SK-N-SH (cell line): ENCODE measurements at regions not wholly inside any gene's neighbourhood (a gene's known extent, or its start where the extent isn't known, plus 50 kb on each side); places are given as distances from the start of the nearest gene placed in this dataset.

Experiments
- CTCF ChIA-PET: fragments of 300-600, 350-600 bp; formaldehyde crosslinking; extraction: SDS; loops from one replicate; lab custom pipeline; 2021; lab: Yijun Ruan, JAX
- POLR2A ChIA-PET: fragments of 350-600 bp; sonication (Branson Sonifier 250); formaldehyde crosslinking; extraction: SDS; loops from one replicate; lab custom pipeline; 2020; ENCODE audit warnings: antibody characterized with exemption, inconsistent platforms; lab: Yijun Ruan, JAX
- DNase-seq: peaks from one replicate; pipeline ENCODE4 v3.0.0; 2012
- H2AFZ ChIP-seq: fragments of 200-600 bp; sonication (generic); 2 replicates; pipeline ENCODE4 v1.8.1; 2016; ENCODE audit warnings: antibody characterized with exemption, mild to moderate bottlenecking, low read depth
- H3F3A ChIP-seq: fragments of 200-600 bp; sonication (generic); replicated peaks from 2 replicates; pipeline ENCODE3; 2016; ENCODE audit warnings: antibody characterized with exemption, mild to moderate bottlenecking; ENCODE audit not compliant: insufficient read depth
- H3K27ac ChIP-seq, 2 experiments: fragments of 200-500 bp in 1 of 2; fragments of 200-600 bp in 1 of 2; sonication (Bioruptor generic) in 1 of 2; sonication (generic), shearing (Covaris generic) in 1 of 2; 2 replicates each; pipeline versions ENCODE4 v1.5.1 to v1.6.1; 2014 to 2016; ENCODE audit warnings: low read depth in 2 of 2, inconsistent platforms in 1 of 2, low read length in 1 of 2, mild to moderate bottlenecking in 1 of 2, mixed read lengths in 1 of 2
- H3K27me3 ChIP-seq: fragments of 200-600 bp; sonication (generic), shearing (Covaris generic); 2 replicates; pipeline ENCODE4 v1.6.1; 2016; ENCODE audit warnings: mixed run types; ENCODE audit not compliant: insufficient read depth
- H3K36me3 ChIP-seq, 2 experiments: fragments of 200-500 bp in 1 of 2; fragments of 200-600 bp in 1 of 2; sonication (Bioruptor generic) in 1 of 2; sonication (generic) in 1 of 2; replicated peaks in 1 of 2; 2 replicates each; pipeline versions ENCODE3 to v1.5.1; 2014 to 2016; ENCODE audit warnings: low read length in 1 of 2, mild to moderate bottlenecking in 1 of 2; ENCODE audit not compliant: insufficient read depth in 2 of 2, control insufficient read depth in 1 of 2
- H3K4me1 ChIP-seq, 2 experiments: fragments of 200-500 bp in 1 of 2; fragments of 200-600 bp in 1 of 2; sonication (Bioruptor generic) in 1 of 2; sonication (generic), shearing (Covaris generic) in 1 of 2; 2 replicates each; pipeline versions ENCODE4 v1.5.1 to v1.6.1; 2014 to 2016; ENCODE audit warnings: low read depth in 1 of 2, low read length in 1 of 2, mixed run types in 1 of 2; ENCODE audit not compliant: insufficient read depth in 2 of 2, control insufficient read depth in 1 of 2
- H3K4me2 ChIP-seq: fragments of 200-600 bp; sonication (generic), shearing (Covaris generic); 2 replicates; pipeline ENCODE4 v1.6.1; 2017; ENCODE audit warnings: mixed run types
- H3K4me3 ChIP-seq, 2 experiments: fragments of 200-500 bp in 1 of 2; fragments of 200-600 bp in 1 of 2; sonication (Bioruptor generic) in 1 of 2; sonication (generic), shearing (Covaris generic) in 1 of 2; 2 replicates each; pipeline versions ENCODE4 v1.5.1 to v1.8.1; 2014 to 2016; ENCODE audit warnings: low read depth in 2 of 2, inconsistent platforms in 1 of 2, low read length in 1 of 2, mild to moderate bottlenecking in 1 of 2, mixed read lengths in 1 of 2, moderate library complexity in 1 of 2
- H3K79me2 ChIP-seq: fragments of 200-600 bp; sonication (generic); 2 replicates; pipeline ENCODE4 v1.8.1; 2017; ENCODE audit warnings: mild to moderate bottlenecking; ENCODE audit not compliant: insufficient read depth
- H3K9ac ChIP-seq: fragments of 200-600 bp; sonication (generic); 2 replicates; pipeline ENCODE4 v1.6.1; 2017; ENCODE audit warnings: mixed run types
- H3K9me2 ChIP-seq: fragments of 200-600 bp; sonication (generic); 2 replicates; pipeline ENCODE4 v1.6.1; 2017; ENCODE audit warnings: mixed run types
- H3K9me3 ChIP-seq: fragments of 200-600 bp; sonication (generic); 2 replicates; pipeline ENCODE4 v1.6.1; 2017; ENCODE audit warnings: mixed run types, mild to moderate bottlenecking, moderate library complexity
- H4K20me1 ChIP-seq: fragments of 200-600 bp; sonication (generic); 2 replicates; pipeline ENCODE4 v1.6.1; 2017; ENCODE audit warnings: mild to moderate bottlenecking, mixed run types; ENCODE audit not compliant: insufficient read depth
- CHD2 ChIP-seq: fragments of 150-350 bp; IDR thresholded peaks from 2 replicates; pipeline ENCODE4 v1.6.1; 2018; ENCODE audit warnings: low read length; ENCODE audit not compliant: partially characterized antibody
- EZH2phosphoT487 ChIP-seq: fragments of 200-600 bp; sonication (generic); IDR thresholded peaks from 2 replicates; pipeline ENCODE4 v1.6.1; 2017; ENCODE audit warnings: low read depth, mixed run types, mild to moderate bottlenecking, antibody characterized with exemption, moderate library complexity, borderline replicate concordance
- FOXM1 ChIP-seq: IDR thresholded peaks from 2 replicates; pipeline ENCODE4 v1.4.0; 2012; ENCODE audit warnings: low read depth, mild to moderate bottlenecking
- GABPA ChIP-seq: IDR thresholded peaks from 2 replicates; pipeline ENCODE4 v1.4.0; 2012; ENCODE audit warnings: low read depth, mild to moderate bottlenecking
- JUND ChIP-seq: IDR thresholded peaks from 2 replicates; pipeline ENCODE4 v1.4.0; 2012
- NFIC ChIP-seq: IDR thresholded peaks from 2 replicates; pipeline ENCODE4 v1.4.0; 2012; ENCODE audit warnings: borderline replicate concordance
- RAD21 ChIP-seq: IDR thresholded peaks from 2 replicates; pipeline ENCODE4 v1.6.1; 2012; ENCODE audit warnings: mild to moderate bottlenecking, low read length
- RXRA ChIP-seq: IDR thresholded peaks from 2 replicates; pipeline ENCODE4 v1.4.0; 2012; ENCODE audit warnings: low read depth, mild to moderate bottlenecking, borderline replicate concordance
- TAF1 ChIP-seq: IDR thresholded peaks from 2 replicates; pipeline ENCODE4 v1.6.1; 2012; ENCODE audit warnings: low read depth, mild to moderate bottlenecking, low read length, moderate library complexity, borderline replicate concordance
- TEAD4 ChIP-seq: IDR thresholded peaks from 2 replicates; pipeline ENCODE4 v1.4.0; 2012; ENCODE audit warnings: mild to moderate bottlenecking, borderline replicate concordance; ENCODE audit not compliant: insufficient read depth
- USF1 ChIP-seq: IDR thresholded peaks from 2 replicates; pipeline ENCODE4 v1.4.0; 2012; ENCODE audit warnings: low read depth, borderline replicate concordance
- ZBTB33 ChIP-seq: IDR thresholded peaks from 2 replicates; pipeline ENCODE4 v1.4.0; 2012; ENCODE audit warnings: low read depth, borderline replicate concordance
- WGBS: methylation state at CpG from one replicate; pipeline ENCODE4 v1.1.6; 2017; ENCODE audit warnings: low lambda C conversion rate; 5-methylcytosine and 5-hydroxymethylcytosine counted together

- TF ChIP-seq GABPA (no peak), TEAD4 (no peak), RXRA (no peak), TAF1 (no peak), EZH2phosphoT487 (no peak), CHD2 (no peak), USF1 (no peak), NFIC (no peak)
Observed at GRCh38 chr19:31098836-31099235, 250.4 kb downstream of the TSHZ3 start (continued).

GRCh38 chr19:31096935-31097545 is 252.2 kb downstream of the TSHZ3 start:
- TF ChIP-seq JUND (no peak), FOXM1 (no peak), RXRA (no peak), USF1 (no peak), RAD21 (no peak), ZBTB33 (no peak), NFIC (no peak)
- no peak overlapping the region for H2AFZ ChIP-seq
- no peaks in the 10 kb centered on the region for H4K20me1 ChIP-seq
- no peaks in the 10 kb centered on the region for H3K9me3 ChIP-seq
- CTCF ChIA-PET: no interaction called here
- no peak overlapping the region for H3K9ac ChIP-seq
- WGBS: 71% methylated on average over 11 of the region's 11 CpGs
- peaks cover 6 to 9% of the 10 kb centered on the region in 2 experiments; a peak in 2 of 4 replicates for H3K4me1 ChIP-seq
- H3F3A ChIP-seq: no peaks in the 10 kb centered on the region
- no peak overlapping the region for H3K4me2 ChIP-seq
- DNase-seq: no peak
- H3K27me3 ChIP-seq: no peaks in the 10 kb centered on the region
- H3K79me2 ChIP-seq: no peaks in the 10 kb centered on the region
- POLR2A ChIA-PET: no interaction called here
- no peaks in the 10 kb centered on the region for H3K36me3 ChIP-seq
- no peak overlapping the region for H3K4me3 ChIP-seq
- no peaks in the 10 kb centered on the region for H3K9me2 ChIP-seq
- H3K27ac ChIP-seq: no peak overlapping the region
